ENCODE measurements at regions not wholly inside any gene's neighbourhood (a gene's known extent, or its start where the extent isn't known, plus 50 kb on each side); places are given as distances from the start of the nearest gene placed in this dataset.

GRCh38 chr7:35351466-35351865 lies 97.6 kb upstream of the TBX20 start:
- TF ChIP-seq CTCF (IDR thresholded peaks at IDR 0.05; ENCODE audit: unreplicated experiment): no peak
- H3K4me1 Mint-ChIP-seq (ENCODE audit: low read depth): peaks cover 4% of the 10 kb centered on the region
- H3K9me3 Mint-ChIP-seq (ENCODE audit: low read depth): no peaks in the 10 kb centered on the region

DNA sequence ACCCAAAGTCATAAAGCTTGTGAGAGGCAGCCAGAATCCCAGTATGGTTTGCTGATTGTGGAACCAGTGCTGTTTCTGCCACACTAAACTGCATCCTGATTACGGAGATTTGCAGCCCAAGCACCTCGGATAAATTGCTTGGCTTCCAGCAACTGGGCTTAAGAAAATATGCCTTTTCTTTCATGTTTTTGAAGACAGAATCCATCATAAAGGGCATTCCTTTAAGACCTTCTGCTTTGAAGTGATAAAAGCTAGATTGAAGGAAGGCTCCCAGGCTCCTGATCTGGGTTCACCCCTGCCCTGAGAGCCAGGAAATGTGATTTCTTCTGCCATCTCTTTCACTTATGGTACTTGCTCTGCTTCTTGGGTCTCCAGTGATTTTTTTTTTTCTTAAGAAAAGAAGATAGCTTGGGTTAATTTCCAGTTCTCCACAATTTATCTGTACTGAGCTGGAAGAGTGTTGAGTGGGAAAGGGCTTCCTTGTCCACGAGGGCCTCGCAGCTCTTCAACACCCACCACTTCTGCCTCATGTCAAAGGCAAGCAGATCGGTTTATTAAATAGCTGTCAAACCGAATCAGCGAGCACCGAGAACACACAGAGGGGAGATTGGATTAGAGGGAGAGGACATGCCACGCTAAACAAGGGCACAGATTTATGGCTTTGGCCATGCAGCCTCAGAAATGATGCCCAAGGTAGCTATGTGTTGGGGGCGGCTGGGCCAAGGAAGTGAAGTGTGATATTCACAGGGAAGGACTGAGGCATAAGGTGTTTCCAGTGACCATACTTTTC lies 94.9 kb upstream of the TBX20 start:
- no peaks in the 10 kb centered on the region for H3K9me3 Mint-ChIP-seq (ENCODE audit: low read depth)
- H3K27ac Mint-ChIP-seq: no peak overlapping the region
- H3K27me3 Mint-ChIP-seq: peaks cover 3% of the 10 kb centered on the region
- no peak for DNase-seq (ENCODE audit: low spot score, unreplicated experiment)
- H3K36me3 Mint-ChIP-seq (ENCODE audit: insufficient read depth): no peaks in the 10 kb centered on the region
- no peak for TF ChIP-seq CTCF (IDR thresholded peaks at IDR 0.05; ENCODE audit: unreplicated experiment)
- no peak overlapping the region for H3K4me3 Mint-ChIP-seq (ENCODE audit: low read depth)
- no peaks in the 10 kb centered on the region for H3K4me1 Mint-ChIP-seq (ENCODE audit: low read depth)

More at GRCh38 chr7:35351466-35351865, 97.6 kb upstream of the TBX20 start:
- Mint-ChIP-seq H3K36me3 (ENCODE audit: insufficient read depth) (no peaks in the 10 kb centered on the region), H3K27ac (no peak overlapping the region), H3K4me3 (ENCODE audit: low read depth) (no peak overlapping the region), H3K27me3 (peaks cover 12% of the 10 kb centered on the region)
- no peak for DNase-seq (ENCODE audit: low spot score, unreplicated experiment)

DNA sequence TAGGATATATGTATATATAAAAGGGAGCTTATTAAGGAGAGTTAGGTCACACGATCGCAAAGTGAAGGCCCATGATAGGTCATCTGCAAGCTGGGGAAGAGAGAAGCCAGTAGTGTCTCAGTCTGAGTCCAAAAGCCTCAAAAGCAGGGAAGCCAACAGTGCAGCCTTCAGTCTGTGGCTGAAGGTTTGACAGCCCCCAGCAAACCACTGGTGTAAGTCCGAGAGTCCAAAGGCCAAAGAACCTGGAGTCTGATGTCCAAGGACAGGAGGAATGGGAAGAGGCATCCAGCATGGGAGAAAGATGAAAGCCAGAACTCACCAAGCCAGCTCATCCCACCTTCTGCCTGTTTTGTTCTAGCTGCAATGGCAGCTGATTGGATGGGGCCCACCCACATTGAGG lies 88.9 kb upstream of the TBX20 start:
- Mint-ChIP-seq H3K27me3 (peaks cover 14% of the 10 kb centered on the region), H3K4me1 (ENCODE audit: low read depth) (no peaks in the 10 kb centered on the region)

GRCh38 chr7:35339811-35340210 lies 85.9 kb upstream of the TBX20 start:
- no peaks in the 10 kb centered on the region for H3K9me3 Mint-ChIP-seq (ENCODE audit: low read depth)
- no peaks in the 10 kb centered on the region for H3K4me1 Mint-ChIP-seq (ENCODE audit: low read depth)
- DNase-seq (ENCODE audit: low spot score, unreplicated experiment): no peak
- no peak overlapping the region for H3K4me3 Mint-ChIP-seq (ENCODE audit: low read depth)
- H3K27me3 Mint-ChIP-seq: peaks cover 25% of the 10 kb centered on the region
- no peaks in the 10 kb centered on the region for H3K36me3 Mint-ChIP-seq (ENCODE audit: insufficient read depth)
- no peak overlapping the region for H3K27ac Mint-ChIP-seq
- TF ChIP-seq CTCF (IDR thresholded peaks at IDR 0.05; ENCODE audit: unreplicated experiment): no peak

More for the DNA sequence above, 88.9 kb upstream of the TBX20 start:
- Mint-ChIP-seq H3K27ac (no peak overlapping the region), H3K9me3 (ENCODE audit: low read depth) (no peaks in the 10 kb centered on the region), H3K36me3 (ENCODE audit: insufficient read depth) (no peaks in the 10 kb centered on the region), H3K4me3 (ENCODE audit: low read depth) (no peak overlapping the region)
- TF ChIP-seq CTCF (IDR thresholded peaks at IDR 0.05; ENCODE audit: unreplicated experiment): no peak
- no peak for DNase-seq (ENCODE audit: low spot score, unreplicated experiment)

DNA sequence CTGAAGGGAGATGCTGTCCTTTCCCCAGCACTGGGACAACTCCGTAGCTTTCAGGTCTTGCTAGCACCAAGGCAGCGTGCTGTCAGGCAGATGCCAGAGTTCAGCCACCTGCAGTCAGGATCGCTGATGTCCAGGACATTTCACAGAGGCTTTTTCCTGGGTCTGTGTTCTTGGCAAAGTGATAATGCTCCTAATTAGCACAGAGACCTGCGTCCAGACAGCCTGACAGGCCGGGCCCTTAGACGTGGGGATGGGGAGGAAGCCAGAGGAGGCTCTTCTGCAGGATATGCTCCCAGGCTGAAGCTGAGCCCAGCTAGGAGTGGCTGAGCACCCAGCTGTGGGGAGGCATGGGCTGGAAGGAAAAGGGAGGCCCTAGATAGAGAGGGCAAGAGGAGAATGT lies 82.5 kb upstream of the TBX20 start:
- H3K36me3 Mint-ChIP-seq (ENCODE audit: insufficient read depth): no peaks in the 10 kb centered on the region
- no peak for DNase-seq (ENCODE audit: low spot score, unreplicated experiment)
- no peak overlapping the region for H3K4me3 Mint-ChIP-seq (ENCODE audit: low read depth)
- H3K4me1 Mint-ChIP-seq (ENCODE audit: low read depth): peaks cover 5% of the 10 kb centered on the region
- H3K9me3 Mint-ChIP-seq (ENCODE audit: low read depth): no peaks in the 10 kb centered on the region
- H3K27ac Mint-ChIP-seq: no peak overlapping the region
- no peak for TF ChIP-seq CTCF (IDR thresholded peaks at IDR 0.05; ENCODE audit: unreplicated experiment)
- H3K27me3 Mint-ChIP-seq: peaks cover 22% of the 10 kb centered on the region

Data from progenitor cell of endocrine pancreas (in vitro differentiated cells).